ENCODE measurements at regions not wholly inside any gene's neighbourhood (a gene's known extent, or its start where the extent isn't known, plus 50 kb on each side); places are given as distances from the start of the nearest gene placed in this dataset.

DNA sequence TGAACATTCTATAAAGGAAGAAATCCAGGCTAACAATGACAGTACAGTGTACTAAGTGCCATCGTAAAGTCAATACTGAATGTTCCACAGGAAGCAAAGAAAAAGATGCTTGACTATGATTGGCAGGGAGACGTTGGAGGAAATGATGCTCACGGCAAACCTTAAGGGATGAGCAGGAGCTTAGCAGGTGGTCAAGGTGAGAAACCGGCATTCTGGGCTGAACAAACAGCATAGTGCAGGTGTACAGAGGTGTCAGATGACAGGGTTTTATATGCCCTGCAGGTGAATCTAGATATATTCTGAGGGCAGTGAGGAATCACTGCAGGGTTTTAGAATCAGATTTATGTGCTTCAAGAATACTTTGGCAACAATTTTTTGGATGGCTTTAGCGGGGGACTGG is 85.3 kb upstream of the HEPHL1 start:
- no peaks in the 10 kb centered on the region for H3K36me3 ChIP-seq (ENCODE audit: control insufficient read depth in 2 of 2, extremely low read depth in 1 of 2, insufficient read depth in 2 of 2, low read length in 2 of 2)
- H3K27ac ChIP-seq (ENCODE audit: control insufficient read depth, insufficient read depth, low read length): no peak overlapping the region
- FAIRE-seq: no peak
- no peaks in the 10 kb centered on the region for H3K9me1 ChIP-seq (ENCODE audit: control insufficient read depth, extremely low read depth, insufficient read depth, low read length)
- DNase-seq (ENCODE audit: low read depth, low spot score): no peak
- no peak overlapping the region for H3K4me2 ChIP-seq (ENCODE audit: control insufficient read depth, extremely low read depth, insufficient read depth, low read depth, low read length)
- no peaks in the 10 kb centered on the region for H3K9me3 ChIP-seq (ENCODE audit: control insufficient read depth, low read depth, low read length)
- H3K4me3 ChIP-seq (ENCODE audit: control insufficient read depth in 2 of 3, extremely low read depth in 1 of 3, insufficient read depth in 2 of 3, low read depth in 1 of 3, low read length in 3 of 3): no peak overlapping the region
- no peak overlapping the region for H3K9ac ChIP-seq (ENCODE audit: control insufficient read depth, extremely low read depth, insufficient read depth, low read length)
- no peak overlapping the region for H2AFZ ChIP-seq (ENCODE audit: control insufficient read depth, low read length)
- TF ChIP-seq, protein P1, sequence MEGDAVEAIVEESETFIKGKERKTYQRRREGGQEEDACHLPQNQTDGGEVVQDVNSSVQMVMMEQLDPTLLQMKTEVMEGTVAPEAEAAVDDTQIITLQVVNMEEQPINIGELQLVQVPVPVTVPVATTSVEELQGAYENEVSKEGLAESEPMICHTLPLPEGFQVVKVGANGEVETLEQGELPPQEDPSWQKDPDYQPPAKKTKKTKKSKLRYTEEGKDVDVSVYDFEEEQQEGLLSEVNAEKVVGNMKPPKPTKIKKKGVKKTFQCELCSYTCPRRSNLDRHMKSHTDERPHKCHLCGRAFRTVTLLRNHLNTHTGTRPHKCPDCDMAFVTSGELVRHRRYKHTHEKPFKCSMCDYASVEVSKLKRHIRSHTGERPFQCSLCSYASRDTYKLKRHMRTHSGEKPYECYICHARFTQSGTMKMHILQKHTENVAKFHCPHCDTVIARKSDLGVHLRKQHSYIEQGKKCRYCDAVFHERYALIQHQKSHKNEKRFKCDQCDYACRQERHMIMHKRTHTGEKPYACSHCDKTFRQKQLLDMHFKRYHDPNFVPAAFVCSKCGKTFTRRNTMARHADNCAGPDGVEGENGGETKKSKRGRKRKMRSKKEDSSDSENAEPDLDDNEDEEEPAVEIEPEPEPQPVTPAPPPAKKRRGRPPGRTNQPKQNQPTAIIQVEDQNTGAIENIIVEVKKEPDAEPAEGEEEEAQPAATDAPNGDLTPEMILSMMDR (optimal IDR thresholded peaks at IDR 0.05 in 1 of 3, IDR thresholded peaks at IDR 0.05 in 1 of 3, conservative IDR thresholded peaks at IDR 0.05 in 1 of 3; ENCODE audit: extremely low read depth in 1 of 3, insufficient read depth in 2 of 3, low read length in 3 of 3): no peak
- TF ChIP-seq EZH2 (IDR thresholded peaks at IDR 0.05; ENCODE audit: low read length): no peak
- dilution Hi-C loops (cut with MboI; ENCODE audit: extremely low pct_ligation_motif_present, low sequenced_read_pairs): no loop called here
- no peaks in the 10 kb centered on the region for H3K79me2 ChIP-seq (ENCODE audit: control insufficient read depth, insufficient read depth, low read length)
- no peaks in the 10 kb centered on the region for H3K27me3 ChIP-seq (ENCODE audit: control insufficient read depth, extremely low read depth, insufficient read depth, low read length)
- H4K20me1 ChIP-seq (ENCODE audit: control insufficient read depth, extremely low read depth, insufficient read depth, low read length): no peaks in the 10 kb centered on the region
- H3K4me1 ChIP-seq (ENCODE audit: control insufficient read depth, extremely low read depth, insufficient read depth, low read length): peaks cover 33% of the 10 kb centered on the region

DNA sequence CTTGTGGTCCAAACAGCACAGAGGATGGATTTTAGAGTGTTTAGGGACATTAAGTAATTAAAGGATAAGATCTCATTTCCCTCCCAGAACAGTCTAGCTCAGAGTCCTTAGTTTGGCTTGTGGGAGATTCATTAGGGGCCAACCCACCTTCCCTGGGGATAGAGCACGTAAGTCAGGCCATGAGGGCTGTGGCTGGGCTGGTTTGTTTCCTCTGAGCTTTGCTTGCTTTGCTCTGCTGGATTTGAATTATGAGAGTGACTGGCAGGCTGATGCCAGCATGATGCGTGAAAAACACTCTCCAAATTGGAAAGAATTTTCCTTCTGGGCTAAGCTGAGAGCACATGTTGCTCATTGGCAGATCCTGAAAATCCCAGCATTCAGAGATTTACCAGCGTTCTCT is 84.7 kb upstream of the HEPHL1 start:
- Histone ChIP-seq H3K4me2 (ENCODE audit: control insufficient read depth, extremely low read depth, insufficient read depth, low read depth, low read length) (no peak overlapping the region), H3K27ac (ENCODE audit: control insufficient read depth, insufficient read depth, low read length) (no peak overlapping the region), H3K9me1 (ENCODE audit: control insufficient read depth, extremely low read depth, insufficient read depth, low read length) (no peaks in the 10 kb centered on the region), H3K4me1 (ENCODE audit: control insufficient read depth, extremely low read depth, insufficient read depth, low read length) (peaks cover 39% of the 10 kb centered on the region), H3K79me2 (ENCODE audit: control insufficient read depth, insufficient read depth, low read length) (no peaks in the 10 kb centered on the region), H3K27me3 (ENCODE audit: control insufficient read depth, extremely low read depth, insufficient read depth, low read length) (no peaks in the 10 kb centered on the region), H3K9me3 (ENCODE audit: control insufficient read depth, low read depth, low read length) (no peaks in the 10 kb centered on the region), H2AFZ (ENCODE audit: control insufficient read depth, low read length) (no peak overlapping the region), H3K4me3 (ENCODE audit: control insufficient read depth in 2 of 3, extremely low read depth in 1 of 3, insufficient read depth in 2 of 3, low read depth in 1 of 3, low read length in 3 of 3) (no peak overlapping the region), H3K36me3 (ENCODE audit: control insufficient read depth in 2 of 2, extremely low read depth in 1 of 2, insufficient read depth in 2 of 2, low read length in 2 of 2) (no peaks in the 10 kb centered on the region), H3K9ac (ENCODE audit: control insufficient read depth, extremely low read depth, insufficient read depth, low read length) (no peak overlapping the region), H4K20me1 (ENCODE audit: control insufficient read depth, extremely low read depth, insufficient read depth, low read length) (no peaks in the 10 kb centered on the region)
- no peak for DNase-seq (ENCODE audit: low read depth, low spot score)
- dilution Hi-C loops (cut with MboI; ENCODE audit: extremely low pct_ligation_motif_present, low sequenced_read_pairs): no loop called here
- no peak for TF ChIP-seq EZH2 (IDR thresholded peaks at IDR 0.05; ENCODE audit: low read length)
- TF ChIP-seq, protein P1 (optimal IDR thresholded peaks at IDR 0.05 in 1 of 3, IDR thresholded peaks at IDR 0.05 in 1 of 3, conservative IDR thresholded peaks at IDR 0.05 in 1 of 3; ENCODE audit: extremely low read depth in 1 of 3, insufficient read depth in 2 of 3, low read length in 3 of 3): no peak
- peak; percentile 34 for FAIRE-seq
